Ammon's horn (tissue), 1 donor: ENCODE measurements at regions not wholly inside any gene's neighbourhood (a gene's known extent, or its start where the extent isn't known, plus 50 kb on each side); places are given as distances from the start of the nearest gene placed in this dataset.

Experiments used
- DNase-seq: peaks from one replicate; pipeline ENCODE4 v3.0.0-alpha.2; 2016; ENCODE audit warnings: low spot score

DNA sequence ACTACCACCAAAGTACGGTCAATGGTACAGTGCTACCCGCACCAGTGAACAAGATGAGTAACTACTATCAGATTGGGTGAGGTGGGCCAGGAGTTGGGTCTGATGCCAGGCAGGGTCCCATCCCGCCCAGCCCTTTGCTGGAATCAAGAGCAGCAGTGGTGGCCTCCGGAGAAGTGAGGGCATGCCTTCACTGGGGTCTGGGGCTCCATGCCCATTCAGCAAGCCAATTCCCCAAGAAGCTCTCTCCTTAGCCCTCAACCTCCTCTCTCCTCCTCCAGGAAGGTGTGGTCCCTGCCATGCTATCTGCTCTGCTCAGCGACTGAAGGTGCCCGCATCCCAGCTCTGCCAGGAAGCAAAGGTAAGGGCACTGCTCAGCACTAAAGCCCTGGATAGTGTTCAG is 62.7 kb upstream of the CPLX2 start:
- no peak for DNase-seq

DNA sequence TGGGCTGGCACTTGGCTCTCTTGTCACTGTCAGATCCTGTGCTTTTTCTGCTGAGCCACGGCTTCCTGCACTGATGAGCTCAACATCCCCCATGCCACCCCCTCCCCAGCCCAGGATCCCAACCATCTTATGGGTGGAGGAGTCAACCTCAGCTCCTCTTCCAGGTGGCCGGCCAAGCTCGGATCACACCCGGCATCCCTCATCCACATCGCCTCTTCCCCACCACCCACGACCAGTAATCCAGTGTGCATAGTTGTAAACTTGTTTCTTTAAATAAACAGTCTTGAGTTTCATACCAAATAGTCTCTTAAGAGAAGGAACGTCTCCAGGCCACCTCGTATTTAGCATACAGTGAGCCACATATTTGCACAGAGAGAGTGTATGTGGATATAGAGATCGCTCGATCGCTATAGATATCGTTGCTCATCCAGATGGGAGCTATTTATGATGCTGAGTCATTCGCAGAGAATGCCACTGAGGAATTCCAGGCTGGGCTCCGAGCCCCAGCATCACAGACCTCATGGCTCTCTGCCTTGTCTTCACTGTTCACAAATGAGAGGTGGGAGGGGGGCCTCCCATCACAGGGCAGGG is 61.8 kb upstream of the CPLX2 start:
- peak; percentile 49 for DNase-seq

DNA sequence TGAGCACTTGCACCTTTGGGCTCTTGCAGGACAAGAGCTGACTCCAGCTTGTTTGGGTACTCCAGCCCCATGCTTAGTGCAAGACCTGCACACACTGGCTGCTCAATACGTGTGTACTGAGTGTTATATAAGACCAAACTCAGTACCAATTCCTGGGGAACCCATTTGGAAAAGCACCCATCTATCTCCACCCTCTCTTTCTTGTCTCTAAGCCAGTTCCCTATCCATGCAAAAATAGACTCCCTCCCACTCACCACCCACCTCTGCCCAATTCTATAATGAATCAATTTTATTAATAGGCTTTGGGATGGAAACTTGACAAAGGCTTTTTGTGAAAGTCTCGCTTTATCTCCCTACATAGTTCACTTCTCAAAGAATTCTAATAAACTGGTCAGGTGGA is 60.9 kb upstream of the CPLX2 start:
- DNase-seq, result no peak

DNA sequence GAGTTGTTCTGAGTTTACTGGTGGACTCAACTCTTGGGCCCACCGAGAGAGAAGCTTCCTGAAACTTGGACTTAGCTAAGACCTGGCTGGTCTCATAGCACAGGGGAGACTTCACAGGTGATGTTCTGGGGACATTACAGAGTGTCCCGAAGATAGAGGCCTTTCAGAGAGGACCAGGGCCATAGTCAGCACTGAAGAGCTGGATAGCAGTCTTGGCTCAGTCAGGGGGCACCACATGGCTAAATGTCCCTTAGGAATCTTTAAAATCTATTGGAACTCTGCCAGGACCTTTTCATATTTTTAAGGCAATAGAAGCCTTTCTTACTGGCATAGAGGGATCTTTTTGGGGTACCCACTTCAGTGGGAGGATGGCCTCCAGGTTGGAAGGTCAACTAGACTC is 59.8 kb upstream of the CPLX2 start:
- no peak for DNase-seq

DNA sequence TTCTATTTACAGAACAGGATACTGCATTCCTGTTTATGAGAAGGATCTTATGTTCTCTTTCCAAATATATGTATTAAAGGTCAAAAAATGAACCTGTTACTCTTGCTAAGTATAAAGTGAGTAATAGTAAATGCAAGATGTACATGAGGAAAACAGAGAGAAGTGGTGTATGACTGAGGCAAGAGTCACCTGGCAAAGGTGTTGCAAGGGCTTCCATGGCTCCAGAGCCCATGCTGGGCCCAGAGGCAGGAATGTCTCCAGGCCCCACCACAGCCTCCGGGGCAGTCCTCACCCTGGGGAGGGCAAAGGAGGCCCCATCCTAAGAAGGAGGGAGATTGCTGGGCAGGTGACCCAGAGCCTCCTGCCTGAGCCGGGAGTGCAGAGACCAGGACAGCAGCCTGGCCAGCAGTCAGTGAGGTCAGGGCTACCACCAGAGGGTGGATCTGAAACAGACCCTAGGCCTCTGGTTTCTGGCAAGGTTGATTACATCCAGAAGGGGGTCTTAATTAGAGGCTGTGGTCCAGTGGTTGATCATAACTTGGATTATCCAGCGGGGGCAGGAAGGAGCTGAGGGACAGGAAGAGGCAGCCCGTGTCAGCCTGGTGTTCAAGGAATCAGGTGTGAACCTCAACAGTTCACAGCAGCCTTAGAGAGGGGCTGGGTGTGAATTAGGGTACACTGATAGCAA is 57.3 kb upstream of the CPLX2 start:
- no peak for DNase-seq

DNA sequence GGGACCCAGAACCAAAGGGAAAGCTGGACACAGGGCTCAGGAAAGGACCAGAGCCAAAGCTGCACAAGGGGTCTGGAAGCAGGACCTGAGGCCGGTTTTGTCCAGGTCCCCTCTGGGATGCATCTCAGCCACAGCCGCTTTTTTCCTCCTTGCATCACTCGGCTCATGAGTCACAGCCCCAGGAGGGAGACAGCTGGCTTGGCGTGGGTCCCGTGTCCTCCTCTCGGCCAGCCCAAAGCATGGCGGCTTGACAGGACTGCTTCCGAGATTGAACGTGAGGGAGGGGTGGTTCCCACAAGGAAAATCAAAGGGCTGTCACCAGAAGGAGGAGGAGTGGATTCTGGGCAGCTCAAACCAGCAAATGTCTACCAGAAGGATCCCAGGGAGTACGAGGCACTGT is 56.7 kb upstream of the CPLX2 start:
- peak; percentile 45 for DNase-seq

DNA sequence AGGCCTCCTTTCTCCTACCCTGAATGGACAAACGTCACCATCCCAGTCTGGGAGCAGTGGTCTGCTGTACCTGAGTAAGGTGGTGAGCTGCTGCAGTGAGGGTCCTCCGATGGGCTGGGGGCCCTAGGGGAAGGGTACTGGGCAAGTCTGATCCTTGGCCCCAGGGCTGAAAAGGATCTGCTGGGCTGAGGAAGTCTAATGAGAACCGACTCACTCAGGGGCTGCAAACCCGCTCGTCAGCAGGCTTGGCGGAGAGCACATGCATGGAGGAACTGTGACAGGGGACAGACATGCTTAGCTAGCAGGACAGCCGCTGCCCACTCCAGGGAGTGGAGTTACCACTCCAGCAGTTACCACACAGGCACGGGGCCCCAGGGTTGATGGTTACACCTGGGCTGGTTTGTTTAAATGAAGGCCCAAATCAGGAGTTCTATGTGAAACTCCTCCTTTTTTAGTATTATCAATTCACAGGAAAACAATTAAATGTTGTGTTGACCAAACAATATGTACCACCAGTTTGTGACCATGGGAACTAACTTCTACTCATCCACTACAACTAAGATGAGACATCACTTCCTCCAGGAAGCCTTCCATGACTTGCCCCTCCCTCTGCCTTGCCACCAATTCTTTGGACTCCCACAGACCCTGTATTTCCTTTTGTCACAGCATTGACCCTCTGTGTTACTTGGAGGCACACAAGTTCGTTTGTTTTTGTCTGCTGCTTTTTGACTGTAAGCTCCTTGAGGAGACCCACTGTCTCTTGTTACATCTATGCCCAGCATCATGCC is 56.1 kb upstream of the CPLX2 start:
- DNase-seq, result no peak

DNA sequence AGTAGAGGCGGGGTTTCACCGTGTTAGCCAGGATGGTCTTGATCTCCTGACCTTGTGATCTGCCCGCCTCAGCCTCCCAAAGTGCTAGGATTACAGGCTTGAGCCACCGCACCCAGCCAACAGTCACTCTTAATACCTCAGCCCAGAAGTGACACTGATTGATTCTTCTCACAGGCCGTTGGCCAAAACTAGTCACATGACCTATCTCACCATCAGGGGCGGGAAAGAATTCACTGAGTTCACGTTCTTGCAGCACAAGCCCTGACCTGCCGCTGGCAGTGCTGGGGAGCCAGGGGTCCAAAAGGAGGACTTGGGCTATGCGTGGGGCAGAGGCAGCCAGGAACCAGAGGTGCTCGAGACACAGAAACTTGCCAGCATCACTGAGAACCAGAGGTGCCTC is 55.0 kb upstream of the CPLX2 start:
- no peak for DNase-seq

DNA sequence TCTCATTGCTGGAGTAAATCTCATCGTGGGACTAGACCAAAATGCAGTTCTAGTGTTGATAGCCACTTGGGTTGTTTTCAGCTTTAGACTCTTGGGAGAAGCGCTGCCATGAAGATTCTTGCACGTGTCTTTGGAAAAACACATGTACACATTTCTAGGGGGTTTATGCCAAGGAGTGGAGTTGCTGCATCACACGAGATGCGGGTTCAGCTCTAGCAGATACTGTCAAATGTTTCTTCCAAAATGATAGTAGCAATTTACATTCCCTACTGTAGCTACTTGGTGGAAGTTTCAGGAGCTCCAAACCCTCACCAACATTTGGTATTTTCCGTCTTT is 52.3 kb upstream of the CPLX2 start:
- DNase-seq, result no peak

DNA sequence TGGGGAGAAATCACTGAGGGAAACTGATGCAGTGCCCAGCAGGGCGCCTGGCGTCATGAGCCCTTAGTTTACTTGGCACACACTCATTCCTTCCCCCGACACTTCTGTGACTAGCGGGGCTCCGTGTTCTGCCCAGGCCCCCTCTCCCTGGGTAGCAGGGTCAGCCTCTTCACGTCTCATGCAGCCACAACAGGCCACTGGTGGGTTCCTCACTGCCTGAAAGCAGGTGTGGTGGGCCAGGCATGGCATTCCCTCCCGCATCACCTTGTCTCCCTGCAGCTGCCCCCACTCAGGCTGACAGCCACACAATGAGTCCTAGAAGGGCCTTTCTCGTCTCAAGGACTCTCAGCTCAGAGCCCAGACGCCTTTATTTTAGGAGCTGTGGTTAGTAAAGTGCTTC is 51.1 kb upstream of the CPLX2 start:
- DNase-seq, result no peak
